HepG2 (cell line): ENCODE measurements at regions not wholly inside any gene's neighbourhood (a gene's known extent, or its start where the extent isn't known, plus 50 kb on each side); places are given as distances from the start of the nearest gene placed in this dataset.
"Not testable (repeated sequence)": the region's sequence is repeated elsewhere in the genome, so short reads cannot be mapped to it uniquely, and the experiment has no call there.

Experiments
- ATAC-seq: fragments of 200-7000 bp; cut with Tn5 transposase; 3 replicates; pipeline ENCODE4 v1.9.1; 2020; ENCODE audit warnings: mild to moderate bottlenecking, moderate library complexity
- BruUV-seq: library from RNA; stranded (reverse); fragments of 400-500 nt; replicated peaks from 2 replicates; lab custom pipeline; 2021; lab: Mats Ljungman, UMichigan
- CTCF ChIA-PET: fragments of 300-600 bp; formaldehyde crosslinking; extraction: SDS; loops from one replicate; lab custom pipeline; 2021; ENCODE audit warnings: low total read pairs, inconsistent platforms, low intra/inter-chr PET ratio; lab: Yijun Ruan, JAX
- POLR2A ChIA-PET: fragments of 350-600 bp; sonication (Branson Sonifier 250); formaldehyde crosslinking; loops from one replicate; lab custom pipeline; 2020; ENCODE audit warnings: antibody characterized with exemption, inconsistent platforms; lab: Yijun Ruan, JAX
- DNase-seq: peaks from one replicate; pipeline ENCODE4 v3.0.0-alpha.2; 2015; ENCODE audit warnings: low spot score
- FAIRE-seq: peaks from 3 replicates; lab custom pipeline; 2011; peaks lifted over from hg19 to GRCh38; lab: Jason Lieb, UNC
- H2AFZ ChIP-seq: one replicate; pipeline ENCODE4 v1.6.1; 2011; ENCODE audit warnings: low read length, inconsistent platforms
- H3K27ac ChIP-seq: fragments of 300-600 bp; 3 replicates; pipeline ENCODE4 v1.8.0; 2011; ENCODE audit warnings: mixed run types, mild to moderate bottlenecking, mixed read lengths, low read length, inconsistent platforms; ENCODE audit not compliant: insufficient read depth; ENCODE audit errors: extremely low read length
- H3K27me3 ChIP-seq, 2 experiments: fragments of 200-600 bp in 1 of 2; 2 replicates in 1 of 2; 3 replicates in 1 of 2; pipeline versions ENCODE4 v1.6.0 to v1.8.0; 2011; ENCODE audit warnings: low read length in 2 of 2, mild to moderate bottlenecking in 2 of 2, moderate library complexity in 2 of 2, inconsistent platforms in 1 of 2; ENCODE audit not compliant: insufficient read depth in 2 of 2, control insufficient read depth in 1 of 2
- H3K36me3 ChIP-seq, 2 experiments: fragments of 200-600 bp in 1 of 2; replicated peaks in 1 of 2; 2 replicates in 1 of 2; 3 replicates in 1 of 2; pipeline versions ENCODE4 v1.5.1 to v1.8.0; 2011; ENCODE audit warnings: low read length in 2 of 2, inconsistent platforms in 1 of 2; ENCODE audit not compliant: insufficient read depth in 2 of 2, control insufficient read depth in 1 of 2
- H3K4me1 ChIP-seq: 2 replicates; pipeline ENCODE4 v1.5.1; 2012; ENCODE audit warnings: low read length, inconsistent platforms; ENCODE audit not compliant: insufficient read depth
- H3K4me2 ChIP-seq: 2 replicates; pipeline ENCODE4 v1.6.0; 2011; ENCODE audit warnings: low read depth, low read length, inconsistent platforms
- H3K4me3 ChIP-seq, 3 experiments: fragments of 200-600 bp in 1 of 3; sonication (generic), shearing (Covaris generic) in 1 of 3; replicated peaks in 1 of 3; 2 replicates each; pipeline ENCODE4 v1.5.1; 2011 to 2016; ENCODE audit warnings: low read length in 3 of 3, inconsistent platforms in 2 of 3, low read depth in 2 of 3, mild to moderate bottlenecking in 2 of 3, control low read depth in 1 of 3, mixed read lengths in 1 of 3; ENCODE audit not compliant: insufficient read depth in 1 of 3
- H3K79me2 ChIP-seq: one replicate; pipeline ENCODE4 v1.6.1; 2011; ENCODE audit warnings: low read length, inconsistent platforms; ENCODE audit not compliant: insufficient read depth
- H3K9ac ChIP-seq: 2 replicates; pipeline ENCODE4 v1.6.0; 2011; ENCODE audit warnings: mild to moderate bottlenecking, low read depth, low read length, inconsistent platforms; ENCODE audit not compliant: insufficient read depth
- H3K9me3 ChIP-seq: 2 replicates; pipeline ENCODE4 v1.5.1; 2012; ENCODE audit warnings: mild to moderate bottlenecking, low read length
- H4K20me1 ChIP-seq: 2 replicates; pipeline ENCODE4 v1.6.0; 2011; ENCODE audit warnings: inconsistent platforms, mild to moderate bottlenecking, low read length, moderate library complexity; ENCODE audit not compliant: insufficient read depth
- CHCHD3 ChIP-seq: sonication (generic); formaldehyde crosslinking; IDR thresholded peaks from 2 replicates; pipeline ENCODE4 v1.8.0; 2022; ENCODE audit warnings: mild to moderate bottlenecking, missing genetic modification reagents, moderate library complexity
- FOXK1 ChIP-seq: sonication (generic); formaldehyde crosslinking; IDR thresholded peaks from 2 replicates; pipeline ENCODE4 v1.4.0; 2020; ENCODE audit warnings: low read depth, missing genetic modification reagents, borderline replicate concordance
- SCMH1 ChIP-seq: sonication (generic); formaldehyde crosslinking; IDR thresholded peaks from 2 replicates; pipeline ENCODE4 v1.9.0; 2021; ENCODE audit warnings: missing genetic modification reagents, mild to moderate bottlenecking, borderline replicate concordance
- WGBS: methylation state at CpG from one replicate; pipeline ENCODE4 v1.1.6; 2017; ENCODE audit warnings: low lambda C conversion rate; 5-methylcytosine and 5-hydroxymethylcytosine counted together
- in situ Hi-C: cut with HindIII; loops from 2 replicates; pipeline ENCODE4 v1.10.0; 2017; ENCODE audit warnings: low pct_unique_long_range_greater_than_20kb; ENCODE audit not compliant: extremely low pct_ligation_motif_present
- intact Hi-C: fragments of 100-400 bp; cut with micrococcal nuclease; formaldehyde crosslinking; loops from one replicate; pipeline ENCODE4 v1.10.0; 2022; ENCODE audit not compliant: unreplicated experiment

- TF ChIP-seq FOXK1 (CRISPR knock-in tag) (no peak), SCMH1 (CRISPR knock-in tag) (no peak), CHCHD3 (CRISPR knock-in tag) (no peak)
Observed at GRCh38 chr7:8343556-8343955, 81.6 kb upstream of the ICA1 start (continued).

DNA sequence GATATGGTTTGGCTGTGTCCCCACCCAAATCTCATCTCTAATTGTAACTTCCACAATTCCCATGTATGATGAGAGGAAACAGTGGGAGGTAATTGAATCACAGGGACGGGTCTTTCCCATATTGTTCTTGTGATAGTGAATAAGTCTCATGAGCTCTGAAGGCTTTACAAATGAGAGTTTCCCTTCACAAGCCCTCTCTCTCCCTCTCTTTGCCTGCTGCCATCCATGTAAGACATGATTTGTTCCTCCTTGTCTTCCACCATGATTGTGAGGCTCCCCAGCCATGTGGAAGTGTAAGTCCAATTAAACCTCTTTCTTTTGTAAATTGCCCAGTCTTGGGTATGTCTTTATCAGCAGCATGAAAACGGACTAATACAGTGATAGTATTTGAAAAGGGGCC lies 85.4 kb upstream of the ICA1 start:
- FAIRE-seq, H4K20me1 ChIP-seq, POLR2A ChIA-PET, DNase-seq, H3K27ac ChIP-seq, H3K4me1 ChIP-seq, H3K4me3 ChIP-seq, intact Hi-C loops, BruUV-seq, H2AFZ ChIP-seq, ATAC-seq, H3K9me3 ChIP-seq, CTCF ChIA-PET, H3K4me2 ChIP-seq, H3K36me3 ChIP-seq, H3K27me3 ChIP-seq, H3K9ac ChIP-seq, in situ Hi-C loops, H3K79me2 ChIP-seq: not testable (repeated sequence)
- 5% methylated on average over 2 of the region's 2 CpGs for WGBS

GRCh38 chr7:8351654-8352053 lies 81.8 kb upstream of the NXPH1 start:
- intact Hi-C loops, H3K27ac ChIP-seq, POLR2A ChIA-PET, H2AFZ ChIP-seq, H3K36me3 ChIP-seq, H3K4me2 ChIP-seq, H3K27me3 ChIP-seq, H3K4me1 ChIP-seq, in situ Hi-C loops, H3K4me3 ChIP-seq, H3K9me3 ChIP-seq, BruUV-seq, H3K9ac ChIP-seq, H3K79me2 ChIP-seq, FAIRE-seq, H4K20me1 ChIP-seq, CTCF ChIA-PET, DNase-seq, ATAC-seq: not testable (repeated sequence)
- 79% methylated on average over 19 of the region's 20 CpGs for WGBS
